ENCODE measurements at regions not wholly inside any gene's neighbourhood (a gene's known extent, or its start where the extent isn't known, plus 50 kb on each side); places are given as distances from the start of the nearest gene placed in this dataset.

DNA sequence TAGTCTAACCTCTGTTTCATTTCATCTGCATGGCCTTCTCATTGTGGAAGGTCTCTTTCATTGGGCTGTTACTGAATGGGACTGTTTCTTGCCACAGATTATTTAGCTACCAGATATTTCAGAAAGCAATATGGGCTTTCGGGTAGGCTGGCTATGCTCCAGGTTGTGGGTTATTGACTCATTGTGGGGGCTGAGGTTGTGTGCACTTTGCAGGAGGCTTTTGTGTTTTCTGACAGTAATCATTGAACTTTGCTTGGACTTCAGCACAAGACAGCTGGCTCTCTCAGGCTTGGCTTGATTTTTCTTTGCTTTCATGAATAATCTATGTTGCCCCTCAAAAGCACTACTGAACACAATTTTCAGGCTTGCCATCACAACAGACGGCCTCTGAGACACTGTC, 771.1 kb upstream of the TSPY4 start:
- no peak for DNase-seq

DNA sequence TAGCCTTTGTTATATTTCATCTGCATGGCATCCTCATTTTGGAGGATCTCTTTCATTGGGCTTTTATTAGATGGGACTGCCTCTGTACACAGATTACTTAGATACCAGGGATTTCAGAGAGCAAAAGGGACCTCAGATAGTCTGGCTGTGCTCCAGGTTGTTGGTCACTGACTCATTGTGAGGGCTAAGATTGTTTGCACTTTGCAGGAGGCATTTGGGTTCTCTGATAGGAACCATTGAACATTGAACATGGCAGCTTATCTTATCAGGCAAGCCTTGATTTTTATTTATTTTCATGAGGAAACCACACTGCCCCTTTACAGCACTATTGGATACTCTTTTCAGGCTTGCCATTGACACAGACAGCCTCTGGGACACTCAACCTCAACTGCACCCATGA, 766.9 kb upstream of the TSPY4 start:
- no peak for DNase-seq

DNA sequence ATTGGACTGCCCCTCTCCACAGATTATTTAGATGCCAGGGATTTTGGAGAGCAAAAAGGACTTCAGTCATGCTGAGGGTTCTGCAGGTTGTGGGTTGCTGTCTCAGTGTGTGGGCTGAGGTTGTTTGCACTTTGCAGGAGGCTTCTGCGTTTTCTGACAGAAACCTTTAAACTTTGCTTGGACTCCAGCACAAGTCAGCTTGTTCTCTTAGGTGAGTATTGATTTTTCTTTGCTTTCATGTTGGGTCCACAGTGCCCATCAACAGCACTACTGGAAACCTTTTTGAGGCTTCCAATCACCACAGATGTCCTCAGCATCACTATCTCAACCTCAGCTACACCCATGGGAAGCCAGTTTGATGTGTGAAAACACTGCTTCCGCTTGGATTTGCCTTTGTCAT, 764.3 kb upstream of the TSPY4 start:
- no peak for DNase-seq

DNA sequence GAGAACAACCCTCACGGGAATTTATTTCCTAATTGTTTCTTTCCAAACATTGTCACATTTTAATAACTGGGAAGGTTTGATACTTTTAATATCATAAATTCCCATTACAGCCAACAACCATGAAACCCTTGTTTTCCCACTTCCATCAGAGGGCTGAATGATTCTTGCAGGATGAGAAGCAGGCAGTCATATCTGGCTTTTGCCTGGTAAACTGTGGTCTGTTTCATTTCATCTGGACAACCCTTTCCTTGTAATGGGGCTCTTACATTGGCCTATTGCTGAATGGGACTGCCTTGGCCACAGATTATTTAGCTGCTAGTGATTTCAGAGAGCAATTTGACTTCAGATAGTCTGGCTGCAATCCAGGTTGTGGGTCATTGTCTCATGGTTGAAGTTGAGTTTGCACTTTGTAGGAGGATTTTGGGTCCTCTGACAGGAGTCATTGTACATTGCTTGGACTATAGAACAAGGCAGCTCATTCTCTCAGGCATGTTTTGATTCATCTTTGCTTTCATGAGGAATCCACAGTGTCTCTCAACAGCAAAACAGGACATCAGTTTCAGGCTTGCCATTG, 754.9 kb upstream of the TSPY4 start:
- no peak for DNase-seq

DNA sequence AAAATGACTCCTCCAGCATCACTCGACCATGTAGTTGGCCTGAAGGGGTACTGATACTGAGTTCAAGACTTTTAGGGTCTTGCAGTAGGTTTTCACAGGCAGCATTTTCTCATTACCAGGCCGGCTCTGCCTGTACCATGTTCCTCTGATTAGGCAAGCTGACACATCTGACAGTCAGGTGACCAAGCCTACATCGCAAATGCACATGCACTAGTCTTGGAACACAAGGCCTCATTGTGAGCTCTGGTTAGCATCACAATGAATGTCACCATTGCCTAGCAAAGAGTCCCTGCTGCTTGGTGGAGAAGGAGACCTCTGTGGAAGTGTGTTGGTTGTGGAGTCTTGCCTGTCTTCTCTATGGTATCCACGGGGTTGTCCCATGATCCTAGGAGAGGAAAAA, 754.1 kb upstream of the TSPY4 start:
- DNase-seq: no peak

DNA sequence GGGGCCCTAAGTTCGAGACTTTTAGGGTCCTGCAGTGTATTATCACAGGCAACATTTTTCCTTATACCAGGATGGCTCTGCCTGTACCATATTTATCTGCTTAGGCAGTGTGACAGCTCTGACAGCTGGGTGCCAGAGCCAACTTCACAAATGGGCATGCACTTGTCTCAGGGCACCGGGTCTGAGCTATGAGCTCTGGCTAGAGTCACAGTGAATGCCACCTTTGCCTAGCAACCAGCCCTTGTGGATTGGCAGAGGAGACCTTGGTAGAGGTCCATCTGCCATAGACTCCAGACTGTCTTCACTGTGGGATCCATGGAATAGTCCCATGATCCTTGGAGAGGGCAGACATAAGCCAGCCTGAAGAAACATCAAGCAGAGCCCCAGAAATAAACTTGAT, 746.6 kb upstream of the TSPY4 start:
- no peak for DNase-seq

DNA sequence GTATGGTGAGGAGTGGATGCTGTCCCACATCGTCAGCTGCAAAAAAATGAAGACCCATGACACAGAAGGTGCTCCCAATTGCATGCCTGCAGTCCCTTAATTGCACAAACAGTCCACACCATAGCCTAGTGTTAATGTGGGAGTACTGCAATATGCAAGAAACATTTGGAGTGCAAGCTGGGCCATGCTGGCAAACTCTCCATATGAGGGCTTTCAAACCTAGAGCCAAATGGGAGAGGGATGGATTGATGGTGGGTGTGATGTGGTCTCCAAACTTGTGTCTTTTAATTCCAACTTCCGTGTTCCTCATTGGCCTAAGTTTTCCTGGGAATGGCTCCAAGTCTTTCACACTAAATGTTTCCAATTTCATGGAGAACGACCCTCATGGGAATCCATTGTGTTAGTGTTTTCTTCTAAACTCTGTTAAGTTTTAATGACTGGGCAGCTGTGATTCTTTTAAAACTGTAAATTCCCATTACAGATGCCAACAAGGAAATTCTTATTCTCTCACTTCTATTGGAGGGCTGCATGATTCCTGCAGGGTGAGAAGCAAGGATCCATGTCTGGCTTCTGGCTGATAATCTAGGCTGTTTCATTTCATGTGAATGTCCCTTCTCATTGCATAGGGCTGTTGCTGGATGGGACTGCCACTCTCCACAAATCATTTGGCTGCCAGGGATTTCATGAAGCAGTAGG, 745.3 kb upstream of the TSPY4 start:
- no peak for DNase-seq

DNA sequence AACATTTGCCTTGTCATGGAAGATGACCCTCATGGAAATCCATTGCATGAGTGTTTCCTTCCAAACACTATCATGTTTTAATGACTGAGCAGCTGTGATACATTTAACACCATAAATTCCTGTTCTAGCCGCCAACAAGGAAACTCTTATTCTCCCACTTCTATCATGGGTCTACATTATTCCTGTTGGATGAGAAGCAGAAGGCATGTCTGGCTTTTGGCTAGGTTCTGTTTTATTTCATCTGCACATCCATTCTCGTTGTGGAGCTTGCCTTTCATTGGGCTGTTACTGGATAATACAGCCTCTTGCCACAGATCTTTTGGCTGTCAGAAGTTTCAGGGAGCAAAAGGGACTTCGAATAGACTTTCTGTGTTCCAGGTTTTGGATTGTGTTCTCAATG, 742.6 kb upstream of the TSPY4 start:
- no peak for DNase-seq

DNA sequence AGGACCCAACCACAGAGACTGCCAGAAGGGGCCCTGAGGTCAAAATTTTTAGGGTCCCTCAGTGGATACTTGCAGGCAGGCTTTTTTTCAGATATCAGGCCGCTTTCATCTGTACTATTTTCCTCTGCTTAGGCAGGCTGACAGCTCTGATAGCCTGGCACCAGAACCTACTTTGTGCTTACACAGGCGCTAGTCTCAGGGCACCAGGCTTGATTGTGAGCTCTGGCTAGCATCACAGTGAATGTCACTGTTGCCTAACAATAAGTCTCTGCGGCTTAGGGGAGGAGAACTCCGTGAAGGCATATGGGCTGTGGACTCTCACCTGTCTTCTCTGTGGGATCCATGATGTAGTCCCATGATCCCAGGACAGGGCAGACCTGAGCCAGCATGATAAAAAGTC, 738.1 kb upstream of the TSPY4 start:
- DNase-seq: no peak

DNA sequence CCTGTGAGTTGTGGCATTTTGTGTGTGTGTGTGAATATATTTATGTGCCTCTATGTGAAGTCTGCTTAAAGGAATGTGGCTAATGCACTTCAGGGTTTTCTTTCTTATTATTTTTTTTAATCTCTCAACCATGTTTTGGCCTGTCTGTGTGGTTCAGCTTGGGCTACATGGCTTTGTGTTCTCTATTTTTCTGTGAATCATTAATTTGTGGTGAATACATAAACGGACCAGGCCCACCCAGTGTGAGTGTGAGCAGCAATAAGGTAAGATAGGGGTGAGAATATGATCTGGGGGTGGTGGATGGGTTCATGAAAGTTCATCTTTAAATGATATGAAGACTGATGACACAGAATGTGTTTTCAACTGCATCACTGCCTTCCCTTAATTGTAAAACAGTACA, 726.6 kb upstream of the TSPY4 start:
- no peak for DNase-seq

DNA sequence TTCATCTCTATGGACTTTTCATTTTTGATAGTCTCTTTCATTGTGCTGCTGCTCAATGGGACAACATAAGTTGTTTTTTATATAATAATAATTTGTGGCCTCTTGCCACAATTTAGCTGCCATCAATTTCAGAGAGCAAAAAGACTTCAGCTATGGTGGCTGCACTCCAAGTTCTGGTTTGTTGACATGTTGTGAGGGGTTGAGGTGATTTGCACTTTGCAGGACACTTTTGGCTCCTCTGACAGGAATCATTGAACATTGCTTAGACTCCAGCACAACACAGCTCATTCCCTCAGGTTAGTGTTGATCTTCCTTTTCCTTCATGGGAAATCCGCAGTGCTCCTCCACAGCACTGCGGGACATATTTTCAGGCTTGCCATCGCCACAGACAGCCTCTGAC, 725.4 kb upstream of the TSPY4 start:
- DNase-seq: no peak

DNA sequence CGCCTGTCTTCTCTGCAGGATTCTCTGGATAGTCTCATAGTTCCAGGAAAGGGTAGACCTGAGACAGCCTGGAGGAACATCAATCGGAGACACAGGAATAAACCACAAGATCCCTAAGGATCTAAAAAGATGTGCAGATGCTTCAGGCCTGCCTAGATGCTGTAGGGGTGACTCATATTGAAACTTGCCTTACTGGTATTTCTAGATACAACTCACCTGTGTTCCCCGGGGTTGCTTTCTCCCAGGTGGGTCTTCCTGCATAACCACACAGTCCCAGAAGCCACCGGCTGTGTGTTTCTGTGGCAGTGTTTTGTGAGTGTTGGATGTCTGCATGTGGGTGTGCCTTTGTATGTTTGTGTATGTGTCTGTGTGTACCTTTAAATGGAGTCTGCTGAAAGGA, 719.0 kb upstream of the TSPY4 start:
- DNase-seq: no peak

DNA sequence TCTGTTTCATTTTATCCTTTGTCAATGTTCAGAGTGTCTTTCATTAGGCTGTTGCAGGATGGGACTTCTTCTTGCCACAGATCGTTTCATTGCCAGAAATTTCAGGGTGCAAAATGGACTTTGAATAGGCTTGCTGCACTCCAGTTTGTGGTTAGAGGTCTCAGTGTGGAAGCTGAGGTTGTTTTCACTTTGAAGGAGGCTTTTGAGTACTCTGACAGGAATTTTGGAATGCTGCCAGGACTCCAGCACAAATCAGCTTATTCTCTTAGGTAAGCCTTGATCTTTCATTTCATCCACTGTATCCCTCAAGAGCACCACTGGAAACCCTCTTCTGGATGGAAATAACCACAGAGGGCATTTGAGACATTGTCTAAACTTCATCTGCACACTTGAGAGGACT, 715.1 kb upstream of the TSPY4 start:
- no peak for DNase-seq

DNA sequence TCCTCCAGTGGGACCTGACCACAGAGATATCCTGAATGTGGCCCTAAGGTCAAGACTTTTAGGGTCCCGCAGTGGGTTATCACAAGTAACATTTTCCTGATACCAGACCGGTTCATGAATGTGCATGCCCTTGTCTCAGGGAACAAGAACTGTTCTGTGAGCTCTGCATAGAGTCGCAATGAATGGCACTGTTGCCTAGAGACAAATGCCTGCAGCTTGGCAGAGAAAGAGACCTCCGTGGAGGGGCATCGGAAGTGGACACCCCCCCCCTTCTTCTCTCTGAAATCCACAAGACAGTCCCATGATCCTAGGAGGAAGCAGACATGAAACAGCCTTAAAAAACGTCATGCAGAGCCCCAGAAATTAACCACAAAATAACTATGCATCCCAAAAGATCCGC, 714.4 kb upstream of the TSPY4 start:
- DNase-seq: no peak

DNA sequence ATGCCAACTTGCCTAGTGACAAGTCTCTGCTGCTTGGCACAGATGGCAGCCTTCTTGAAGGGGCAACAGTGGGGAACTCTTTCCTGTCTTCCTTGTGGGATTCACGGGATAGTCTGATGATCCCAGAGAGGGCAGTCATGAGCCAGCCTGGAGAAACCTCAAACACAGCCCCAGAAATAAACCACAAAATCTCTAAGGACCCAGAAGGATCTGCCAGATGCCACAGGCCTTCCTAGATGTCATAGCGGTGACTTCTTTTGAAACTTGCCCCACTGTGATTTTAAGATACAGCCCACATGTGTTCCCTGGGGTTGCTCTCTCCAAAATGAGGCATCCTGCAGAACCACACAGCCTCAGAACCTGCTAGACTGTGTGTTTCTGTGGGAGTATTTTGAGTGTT, 707.6 kb upstream of the TSPY4 start:
- no peak for DNase-seq

DNA sequence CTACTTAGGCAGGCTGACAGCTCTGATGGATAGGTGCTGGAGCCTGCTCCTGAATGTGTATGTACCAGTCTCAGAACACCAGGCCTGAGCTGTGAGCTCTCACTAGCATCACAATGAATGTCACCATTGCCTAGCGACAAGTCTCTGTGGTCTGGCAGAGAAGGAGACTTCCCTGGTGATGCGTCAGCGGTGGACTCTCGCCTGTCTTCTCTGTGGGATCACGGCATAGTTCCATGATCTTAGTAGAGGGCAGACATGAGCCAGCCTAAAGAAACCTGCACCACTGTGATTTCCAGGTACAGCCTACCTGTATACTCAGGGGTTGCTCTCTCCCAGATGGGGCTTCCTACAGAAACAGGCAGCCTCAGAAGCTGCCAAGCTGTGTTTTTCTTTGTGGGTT, 699.2 kb upstream of the TSPY4 start:
- no peak for DNase-seq

DNA sequence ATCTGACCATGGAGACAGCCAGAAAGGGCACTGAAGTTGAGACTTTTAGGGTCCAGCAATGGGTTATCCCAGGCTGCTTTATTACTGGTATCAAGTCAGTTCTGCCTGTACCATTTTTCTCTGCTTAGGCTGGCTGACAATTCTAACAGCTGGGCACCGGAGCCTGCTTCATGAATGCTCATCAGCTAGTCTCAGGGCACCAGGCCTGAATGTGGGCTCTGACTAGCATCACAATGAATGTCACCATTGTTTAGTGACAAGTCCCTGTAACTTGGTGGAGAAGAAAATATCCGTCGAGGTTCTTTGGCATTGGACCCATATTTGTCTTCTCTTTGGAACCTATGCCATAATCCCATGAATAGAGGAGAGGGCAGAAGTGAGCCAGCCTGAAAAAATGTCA, 692.3 kb upstream of the TSPY4 start:
- no peak for DNase-seq

DNA sequence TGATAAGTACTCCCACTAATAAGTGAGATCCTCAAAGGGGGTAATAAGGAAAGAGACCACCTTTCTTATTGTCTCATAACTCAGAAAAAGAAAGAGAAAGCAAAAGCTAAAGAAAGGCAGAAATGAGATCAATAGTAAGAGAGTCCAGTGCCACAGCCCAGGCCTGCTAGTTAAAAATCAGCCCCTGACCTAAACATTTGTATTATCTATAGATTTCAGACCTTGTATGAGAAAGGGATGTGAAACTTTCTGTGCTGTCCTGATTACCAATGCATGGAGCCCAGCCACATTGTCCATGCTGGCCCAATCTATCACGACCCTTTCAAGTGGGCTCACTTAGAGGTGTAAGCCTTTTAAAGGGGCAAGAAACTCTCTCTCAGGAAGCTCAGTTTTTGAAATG, 684.8 kb upstream of the TSPY4 start:
- no peak for DNase-seq

DNA sequence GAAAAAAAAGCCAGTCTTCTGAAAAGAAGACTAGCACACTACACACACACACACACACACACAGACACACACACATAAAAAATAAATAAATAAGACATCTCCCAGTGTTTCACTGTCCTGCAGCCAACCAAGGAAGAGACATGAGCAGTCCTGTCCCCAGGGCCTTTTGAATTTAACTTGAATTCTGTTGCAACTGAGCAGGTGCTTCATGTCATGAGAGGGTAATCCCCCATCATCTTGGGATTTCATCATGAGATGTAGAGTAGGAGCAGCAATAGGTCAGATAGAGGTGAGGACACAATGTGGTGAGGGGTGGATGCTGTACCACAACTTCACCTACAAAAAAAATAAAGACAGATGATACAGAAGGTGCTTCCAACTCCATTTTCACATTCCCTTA, 682.2 kb upstream of the TSPY4 start:
- no peak for DNase-seq

DNA sequence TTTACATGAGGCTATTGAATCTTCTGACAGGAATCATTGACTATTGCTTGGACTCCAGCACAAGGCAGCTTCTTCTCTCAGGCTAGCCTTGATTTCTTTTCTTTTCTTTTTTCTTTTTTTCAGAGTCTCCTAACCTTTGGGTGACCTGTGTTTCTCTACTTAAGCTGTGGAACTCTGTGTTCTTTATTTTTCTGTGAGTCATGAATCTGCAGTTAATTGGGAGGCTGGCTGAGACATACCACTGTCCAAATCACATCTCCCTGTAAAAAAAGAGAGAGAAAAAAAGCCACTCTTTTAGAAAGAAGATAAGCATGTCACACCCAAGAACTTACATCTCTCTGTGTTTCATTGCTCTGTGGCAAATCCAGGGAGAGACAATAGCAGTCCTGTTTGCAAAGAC, 681.2 kb upstream of the TSPY4 start:
- DNase-seq: no peak

DNA sequence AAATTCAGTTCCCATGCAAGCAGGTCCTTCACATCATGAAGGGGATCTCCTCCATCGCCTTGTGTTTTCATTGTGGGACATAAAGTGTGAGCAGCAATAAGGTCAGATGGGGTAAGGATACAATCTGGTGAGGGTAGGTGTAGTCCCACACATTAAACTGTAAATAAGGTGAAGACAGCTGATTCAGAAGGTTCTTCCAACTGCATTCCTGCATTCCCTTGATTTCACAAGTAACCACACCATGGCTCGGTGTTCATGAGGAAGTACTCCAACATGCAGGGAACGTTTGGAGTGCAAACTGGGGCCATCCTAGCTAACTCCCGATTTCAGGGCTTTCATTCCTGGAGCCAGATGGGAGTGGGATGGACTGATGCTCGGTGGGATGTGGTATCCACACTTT, 680.7 kb upstream of the TSPY4 start:
- DNase-seq: no peak

DNA sequence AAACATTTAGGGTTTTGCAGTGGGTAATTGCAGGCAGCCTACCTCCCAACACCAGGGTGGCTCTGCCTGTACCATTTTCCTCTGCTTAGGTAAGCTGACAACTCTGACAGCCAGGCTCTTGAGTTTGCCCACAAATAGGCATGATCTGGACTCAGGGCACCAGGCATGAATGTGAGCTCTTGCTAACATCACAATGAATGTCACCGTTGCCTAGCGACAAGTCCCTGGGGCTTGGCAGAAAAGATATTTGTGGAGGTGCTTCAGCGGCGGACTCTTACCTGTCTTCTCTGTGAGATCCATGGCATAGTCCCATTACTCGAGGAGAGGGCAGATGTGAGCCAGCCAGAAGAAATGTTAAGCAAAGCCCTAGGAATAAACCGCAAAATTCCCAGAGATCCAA, 677.5 kb upstream of the TSPY4 start:
- no peak for DNase-seq

DNA sequence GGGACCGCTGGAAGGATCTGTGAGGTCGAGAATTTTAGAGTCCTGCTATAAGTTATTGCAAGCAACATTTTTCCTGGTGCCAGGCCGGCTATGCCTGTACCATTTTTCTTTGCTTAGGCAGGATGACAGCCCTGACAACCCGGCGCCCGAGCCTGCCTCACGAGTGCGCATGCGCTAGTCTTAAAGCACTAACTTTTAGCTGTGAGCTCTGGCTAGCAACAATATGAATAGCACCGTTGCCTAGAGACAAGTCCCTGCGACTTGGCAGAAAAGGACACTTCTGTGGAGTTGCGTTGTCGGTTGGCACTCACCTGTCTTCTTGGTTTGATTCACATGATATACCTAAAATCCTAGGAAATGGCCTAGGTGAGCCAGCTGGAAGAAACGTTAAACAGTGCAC, 663.4 kb upstream of the TSPY4 start:
- DNase-seq: no peak

DNA sequence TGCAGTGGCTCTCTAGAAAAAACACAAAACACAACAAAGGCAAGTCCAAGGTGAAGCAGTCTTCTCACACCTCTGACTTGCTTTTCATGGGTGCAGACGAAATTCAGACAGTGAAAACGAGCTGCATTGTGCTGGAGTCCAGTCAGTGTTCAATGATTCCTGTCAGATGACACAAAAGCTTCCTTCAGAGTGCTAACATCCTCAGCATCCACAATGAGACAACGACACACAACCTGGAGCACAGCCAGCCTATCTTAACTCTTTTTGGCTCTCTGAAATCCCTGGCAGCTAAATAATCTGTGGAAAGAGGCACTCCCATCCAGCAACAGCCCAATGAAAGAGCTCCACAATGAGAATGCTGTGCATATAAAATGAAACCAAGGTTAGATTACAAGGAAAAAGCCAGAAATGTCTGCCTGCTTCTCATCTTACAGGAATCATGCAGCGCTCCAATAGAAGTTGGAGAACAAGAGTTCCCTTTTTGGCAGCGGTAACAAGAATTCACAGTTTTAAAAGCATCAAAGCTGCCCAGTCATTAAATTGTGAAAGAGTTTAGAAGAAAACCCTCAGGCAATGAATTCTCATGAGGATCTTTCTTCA, 659.8 kb upstream of the TSPY4 start:
- no peak for DNase-seq

DNA sequence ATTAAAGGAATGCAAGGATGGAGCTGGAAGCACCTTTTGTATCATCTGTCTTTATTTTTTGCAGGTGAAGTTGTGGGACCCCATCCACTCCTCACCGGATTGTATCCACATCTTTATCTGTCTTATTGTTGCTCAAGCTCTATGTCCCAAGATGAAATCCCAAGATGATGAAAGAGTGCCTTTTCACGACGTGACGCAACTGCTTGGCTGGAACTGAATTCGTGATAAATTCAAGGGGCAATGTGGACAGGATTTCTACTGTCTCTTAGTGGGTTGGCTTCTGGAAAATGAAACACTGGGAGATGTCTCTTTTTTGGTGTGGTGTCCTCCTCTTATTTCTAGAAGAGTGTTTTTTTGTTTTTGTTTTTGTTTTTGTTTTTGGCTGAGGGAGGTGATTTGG, 650.1 kb upstream of the TSPY4 start:
- no peak for DNase-seq
